ENCODE measurements at regions not wholly inside any gene's neighbourhood (a gene's known extent, or its start where the extent isn't known, plus 50 kb on each side); places are given as distances from the start of the nearest gene placed in this dataset.
"Not testable (repeated sequence)": the region's sequence is repeated elsewhere in the genome, so short reads cannot be mapped to it uniquely, and the experiment has no call there.

GRCh38 chr12:114812858-114813761 lies 129.1 kb upstream of the TBX3 start:
- H3K4me2 ChIP-seq (ENCODE audit: low read length) = no peak overlapping the region
- no peaks in the 10 kb centered on the region for H4K20me1 ChIP-seq (ENCODE audit: insufficient read depth, low read length)
- H3K9me2 ChIP-seq (ENCODE audit: low read depth, low read length) = no peaks in the 10 kb centered on the region
- no peaks in the 10 kb centered on the region for H3F3A ChIP-seq (ENCODE audit: insufficient read depth, low read length)
- no peak overlapping the region for H2AFZ ChIP-seq (ENCODE audit: low read length)
- H3K9ac ChIP-seq (ENCODE audit: low read length) = no peak overlapping the region
- H3K9me3 ChIP-seq (ENCODE audit: low read length) = no peaks in the 10 kb centered on the region
- no peaks in the 10 kb centered on the region for H3K4me1 ChIP-seq (ENCODE audit: insufficient read depth, low read length, severe bottlenecking)
- H3K79me2 ChIP-seq (ENCODE audit: insufficient read depth, low read length) = no peaks in the 10 kb centered on the region
- TF ChIP-seq EZH2 (IDR thresholded peaks at IDR 0.05; ENCODE audit: borderline replicate concordance, low read length) (no peak), CTCF (IDR thresholded peaks at IDR 0.05; ENCODE audit: low read length) (no peak)
- no peak overlapping the region for H3K4me3 ChIP-seq (ENCODE audit: low read depth, low read length, poor library complexity, severe bottlenecking)
- no peaks in the 10 kb centered on the region for H3K36me3 ChIP-seq (ENCODE audit: insufficient read depth, low read length)
- H3K27ac ChIP-seq (ENCODE audit: low read depth, low read length, poor library complexity, severe bottlenecking) = no peak overlapping the region
- no peaks in the 10 kb centered on the region for H3K27me3 ChIP-seq (ENCODE audit: insufficient read depth, low read length)

DNA sequence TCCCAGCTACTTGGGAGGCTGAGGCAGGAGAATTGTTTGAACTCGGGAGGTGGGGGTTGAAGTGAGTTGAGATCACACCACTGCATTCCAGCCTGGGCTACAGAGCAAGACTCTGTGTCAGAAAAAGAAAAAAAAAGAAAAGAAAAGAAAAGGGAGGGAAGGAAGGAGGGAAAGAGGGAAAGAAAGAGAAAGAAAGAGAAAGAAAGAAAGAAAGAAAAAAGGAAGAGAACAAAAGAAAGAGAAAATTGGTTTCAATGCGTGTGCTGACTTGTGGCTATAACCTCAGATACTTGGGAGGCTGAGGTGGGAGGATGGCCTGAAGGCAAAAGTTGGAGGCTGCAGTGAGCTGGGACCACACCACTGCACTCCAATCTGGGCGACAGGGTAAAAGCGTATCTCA lies 128.4 kb upstream of the TBX3 start:
- H3K9me3 ChIP-seq (ENCODE audit: low read length) = no peaks in the 10 kb centered on the region
- no peaks in the 10 kb centered on the region for H3K79me2 ChIP-seq (ENCODE audit: insufficient read depth, low read length)
- no peaks in the 10 kb centered on the region for H4K20me1 ChIP-seq (ENCODE audit: insufficient read depth, low read length)
- H3K9ac ChIP-seq (ENCODE audit: low read length) = no peak overlapping the region
- H3K4me1 ChIP-seq (ENCODE audit: insufficient read depth, low read length, severe bottlenecking) = no peaks in the 10 kb centered on the region
- no peaks in the 10 kb centered on the region for H3K27me3 ChIP-seq (ENCODE audit: insufficient read depth, low read length)
- H2AFZ ChIP-seq (ENCODE audit: low read length) = no peak overlapping the region
- H3K36me3 ChIP-seq (ENCODE audit: insufficient read depth, low read length) = no peaks in the 10 kb centered on the region
- H3K4me2 ChIP-seq (ENCODE audit: low read length) = no peak overlapping the region
- H3K27ac ChIP-seq (ENCODE audit: low read depth, low read length, poor library complexity, severe bottlenecking) = no peak overlapping the region
- no peaks in the 10 kb centered on the region for H3K9me2 ChIP-seq (ENCODE audit: low read depth, low read length)
- H3F3A ChIP-seq (ENCODE audit: insufficient read depth, low read length) = no peaks in the 10 kb centered on the region
- TF ChIP-seq CTCF (IDR thresholded peaks at IDR 0.05; ENCODE audit: low read length) = no peak
- no peak for TF ChIP-seq EZH2 (IDR thresholded peaks at IDR 0.05; ENCODE audit: borderline replicate concordance, low read length)
- H3K4me3 ChIP-seq (ENCODE audit: low read depth, low read length, poor library complexity, severe bottlenecking) = no peak overlapping the region

GRCh38 chr12:114809097-114809496 lies 125.1 kb upstream of the TBX3 start:
- H3K79me2 ChIP-seq (ENCODE audit: insufficient read depth, low read length) = no peaks in the 10 kb centered on the region
- H3K4me2 ChIP-seq (ENCODE audit: low read length) = no peak overlapping the region
- no peaks in the 10 kb centered on the region for H3K9me3 ChIP-seq (ENCODE audit: low read length)
- H3K27me3 ChIP-seq (ENCODE audit: insufficient read depth, low read length) = no peaks in the 10 kb centered on the region
- H4K20me1 ChIP-seq (ENCODE audit: insufficient read depth, low read length) = no peaks in the 10 kb centered on the region
- H2AFZ ChIP-seq (ENCODE audit: low read length) = no peak overlapping the region
- no peak for TF ChIP-seq CTCF (IDR thresholded peaks at IDR 0.05; ENCODE audit: low read length)
- no peak for TF ChIP-seq EZH2 (IDR thresholded peaks at IDR 0.05; ENCODE audit: borderline replicate concordance, low read length)
- no peak overlapping the region for H3K27ac ChIP-seq (ENCODE audit: low read depth, low read length, poor library complexity, severe bottlenecking)
- no peaks in the 10 kb centered on the region for H3K4me1 ChIP-seq (ENCODE audit: insufficient read depth, low read length, severe bottlenecking)
- no peaks in the 10 kb centered on the region for H3K9me2 ChIP-seq (ENCODE audit: low read depth, low read length)
- H3K4me3 ChIP-seq (ENCODE audit: low read depth, low read length, poor library complexity, severe bottlenecking) = no peak overlapping the region
- no peak overlapping the region for H3K9ac ChIP-seq (ENCODE audit: low read length)
- H3K36me3 ChIP-seq (ENCODE audit: insufficient read depth, low read length) = no peaks in the 10 kb centered on the region
- no peaks in the 10 kb centered on the region for H3F3A ChIP-seq (ENCODE audit: insufficient read depth, low read length)

GRCh38 chr12:114801381-114801780 lies 117.4 kb upstream of the TBX3 start:
- H3K9me2 ChIP-seq (ENCODE audit: low read depth, low read length); H3K9me3 ChIP-seq (ENCODE audit: low read length); H4K20me1 ChIP-seq (ENCODE audit: insufficient read depth, low read length); H3K9ac ChIP-seq (ENCODE audit: low read length); H3K4me2 ChIP-seq (ENCODE audit: low read length); H3K79me2 ChIP-seq (ENCODE audit: insufficient read depth, low read length); H3K27me3 ChIP-seq (ENCODE audit: insufficient read depth, low read length); H3F3A ChIP-seq (ENCODE audit: insufficient read depth, low read length); H3K4me1 ChIP-seq (ENCODE audit: insufficient read depth, low read length, severe bottlenecking); H2AFZ ChIP-seq (ENCODE audit: low read length); H3K27ac ChIP-seq (ENCODE audit: low read depth, low read length, poor library complexity, severe bottlenecking); H3K4me3 ChIP-seq (ENCODE audit: low read depth, low read length, poor library complexity, severe bottlenecking); H3K36me3 ChIP-seq (ENCODE audit: insufficient read depth, low read length): not testable (repeated sequence)

GRCh38 chr12:114800566-114800965 lies 116.6 kb upstream of the TBX3 start:
- H3K9me2 ChIP-seq (ENCODE audit: low read depth, low read length); H3F3A ChIP-seq (ENCODE audit: insufficient read depth, low read length); H3K36me3 ChIP-seq (ENCODE audit: insufficient read depth, low read length); H3K4me3 ChIP-seq (ENCODE audit: low read depth, low read length, poor library complexity, severe bottlenecking); H3K4me1 ChIP-seq (ENCODE audit: insufficient read depth, low read length, severe bottlenecking); H4K20me1 ChIP-seq (ENCODE audit: insufficient read depth, low read length); H3K9ac ChIP-seq (ENCODE audit: low read length); H3K79me2 ChIP-seq (ENCODE audit: insufficient read depth, low read length); H3K27ac ChIP-seq (ENCODE audit: low read depth, low read length, poor library complexity, severe bottlenecking); H3K4me2 ChIP-seq (ENCODE audit: low read length); H2AFZ ChIP-seq (ENCODE audit: low read length); H3K9me3 ChIP-seq (ENCODE audit: low read length); H3K27me3 ChIP-seq (ENCODE audit: insufficient read depth, low read length): not testable (repeated sequence)

Measured in OCI-LY1 (cell line).